ENCODE measurements at regions not wholly inside any gene's neighbourhood (a gene's known extent, or its start where the extent isn't known, plus 50 kb on each side); places are given as distances from the start of the nearest gene placed in this dataset.

DNA sequence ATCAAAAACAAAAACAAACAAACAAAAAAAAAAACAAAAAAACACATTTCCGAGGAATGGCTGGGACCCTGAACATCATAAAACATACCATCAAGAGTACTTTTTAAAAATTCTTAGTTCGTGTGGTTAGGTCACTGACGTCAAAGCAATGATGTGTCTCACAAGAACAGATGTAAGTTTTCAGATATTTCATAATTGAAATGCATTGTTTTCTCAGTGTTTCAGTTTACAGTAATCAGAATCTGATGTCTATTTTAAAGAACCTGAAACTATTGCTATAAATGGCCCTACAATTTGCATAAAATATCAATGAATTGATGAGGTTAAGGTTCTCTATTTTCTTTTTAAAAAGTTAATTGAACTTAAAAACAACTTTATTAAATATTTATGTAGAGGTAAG is 103.7 kb upstream of the HGF start:
- TF ChIP-seq POLR2AphosphoS5 (IDR thresholded peaks at IDR 0.05), result no peak
- TF ChIP-seq, protein P1, sequence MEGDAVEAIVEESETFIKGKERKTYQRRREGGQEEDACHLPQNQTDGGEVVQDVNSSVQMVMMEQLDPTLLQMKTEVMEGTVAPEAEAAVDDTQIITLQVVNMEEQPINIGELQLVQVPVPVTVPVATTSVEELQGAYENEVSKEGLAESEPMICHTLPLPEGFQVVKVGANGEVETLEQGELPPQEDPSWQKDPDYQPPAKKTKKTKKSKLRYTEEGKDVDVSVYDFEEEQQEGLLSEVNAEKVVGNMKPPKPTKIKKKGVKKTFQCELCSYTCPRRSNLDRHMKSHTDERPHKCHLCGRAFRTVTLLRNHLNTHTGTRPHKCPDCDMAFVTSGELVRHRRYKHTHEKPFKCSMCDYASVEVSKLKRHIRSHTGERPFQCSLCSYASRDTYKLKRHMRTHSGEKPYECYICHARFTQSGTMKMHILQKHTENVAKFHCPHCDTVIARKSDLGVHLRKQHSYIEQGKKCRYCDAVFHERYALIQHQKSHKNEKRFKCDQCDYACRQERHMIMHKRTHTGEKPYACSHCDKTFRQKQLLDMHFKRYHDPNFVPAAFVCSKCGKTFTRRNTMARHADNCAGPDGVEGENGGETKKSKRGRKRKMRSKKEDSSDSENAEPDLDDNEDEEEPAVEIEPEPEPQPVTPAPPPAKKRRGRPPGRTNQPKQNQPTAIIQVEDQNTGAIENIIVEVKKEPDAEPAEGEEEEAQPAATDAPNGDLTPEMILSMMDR (IDR thresholded peaks at IDR 0.05), result no peak

Data from suprapubic skin (tissue), 3 donors.